IMR-90 (cell line): ENCODE measurements at regions not wholly inside any gene's neighbourhood (a gene's known extent, or its start where the extent isn't known, plus 50 kb on each side); places are given as distances from the start of the nearest gene placed in this dataset.

Experiments
- CTCF ChIP-seq: conservative IDR thresholded peaks from 2 replicates; pipeline ENCODE4 v1.5.1; 2012; ENCODE audit warnings: mild to moderate bottlenecking, low read depth, low read length, improper control_type of control experiment
- MXI1 ChIP-seq: IDR thresholded peaks from 2 replicates; pipeline ENCODE4 v1.6.1; 2012; ENCODE audit warnings: low read depth, mild to moderate bottlenecking, low read length, moderate library complexity, borderline replicate concordance
- RFX5 ChIP-seq: IDR thresholded peaks from 2 replicates; pipeline ENCODE4 v1.8.0; 2012; ENCODE audit warnings: low read depth, mild to moderate bottlenecking, low read length, moderate library complexity

DNA sequence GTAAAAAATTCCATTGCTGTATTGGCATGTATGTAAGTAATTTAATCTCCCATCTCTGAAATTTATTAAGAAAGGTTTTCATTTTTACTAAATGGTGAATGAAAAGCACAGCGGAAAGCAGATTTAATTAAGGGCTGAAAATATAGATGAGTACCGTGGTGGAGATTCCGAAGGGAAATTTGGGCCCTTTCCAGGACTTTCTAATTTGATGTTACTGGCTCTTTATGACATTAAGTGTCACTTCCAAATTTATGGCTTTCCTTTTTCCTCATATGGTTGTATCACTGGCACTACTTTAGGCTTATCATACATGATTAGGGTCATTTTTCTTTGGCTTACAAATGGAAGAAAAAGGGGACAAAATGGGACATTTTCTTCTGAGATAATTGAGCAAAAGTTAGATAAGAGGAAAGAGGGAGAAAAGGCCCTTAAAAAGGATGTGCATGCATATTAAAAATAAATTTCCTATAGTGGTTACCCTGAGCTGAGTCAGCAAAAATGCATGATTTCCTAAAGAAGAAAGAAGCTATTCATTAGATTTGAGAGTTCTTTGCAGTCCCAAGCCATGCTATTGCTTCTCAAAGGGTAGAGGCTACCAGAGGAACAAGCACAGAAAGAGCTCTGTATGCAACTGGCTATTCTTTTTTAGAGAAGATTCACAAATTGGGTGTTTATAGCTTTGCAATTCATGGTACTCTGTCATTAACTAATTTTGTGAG, 74.9 kb upstream of the CNIH3 start:
- no peak for TF ChIP-seq RFX5
- TF ChIP-seq MXI1: no peak
- TF ChIP-seq CTCF: no peak
